IMR-90 (cell line): ENCODE measurements at regions not wholly inside any gene's neighbourhood (a gene's known extent, or its start where the extent isn't known, plus 50 kb on each side); places are given as distances from the start of the nearest gene placed in this dataset.

Experiments
- ATAC-seq: fragments of 200-7000 bp; cut with Tn5 transposase; 2 replicates; pipeline ENCODE4 v1.9.1; 2020; ENCODE audit warnings: low read depth, mild to moderate bottlenecking, moderate library complexity
- BruUV-seq: library from RNA; stranded (reverse); fragments of 400-500 nt; replicated peaks from 2 replicates; lab custom pipeline; 2021; lab: Mats Ljungman, UMichigan
- CTCF ChIA-PET: fragments of 300-600 bp; formaldehyde crosslinking; extraction: SDS; loops from one replicate; lab custom pipeline; 2021; ENCODE audit warnings: antibody characterized with exemption; lab: Yijun Ruan, JAX
- POLR2A ChIA-PET: fragments of 300-600 bp; sonication (Branson Sonifier 250); formaldehyde crosslinking; loops from one replicate; lab custom pipeline; 2022; ENCODE audit warnings: antibody characterized with exemption; ENCODE audit not compliant: unreplicated experiment; lab: Charles Lee
- DNase-seq: peaks from one replicate; pipeline ENCODE4 v3.0.0; 2013
- H2AFZ ChIP-seq: replicated peaks from 2 replicates; pipeline ENCODE3; 2013; ENCODE audit warnings: low read length, mild to moderate bottlenecking; ENCODE audit not compliant: poor library complexity
- H2AK5ac ChIP-seq: 2 replicates; pipeline ENCODE4 v1.6.1; 2013; ENCODE audit warnings: low read depth, low read length, inconsistent platforms
- H2AK9ac ChIP-seq: replicated peaks from 2 replicates; pipeline ENCODE3; 2013; ENCODE audit warnings: mild to moderate bottlenecking, low read depth, low read length, moderate library complexity; ENCODE audit not compliant: poor library complexity
- H2BK120ac ChIP-seq: 2 replicates; pipeline ENCODE4 v1.6.1; 2013; ENCODE audit warnings: low read depth, low read length, inconsistent platforms
- H2BK15ac ChIP-seq: 3 replicates; pipeline ENCODE4 v1.6.1; 2013; ENCODE audit warnings: low read depth, low read length, inconsistent platforms
- H2BK20ac ChIP-seq: 2 replicates; pipeline ENCODE4 v1.6.1; 2013; ENCODE audit warnings: low read depth, mild to moderate bottlenecking, inconsistent platforms, low read length, moderate library complexity
- H2BK5ac ChIP-seq: 2 replicates; pipeline ENCODE4 v1.6.1; 2013; ENCODE audit warnings: mild to moderate bottlenecking, low read depth, low read length, inconsistent platforms; ENCODE audit not compliant: poor library complexity, severe bottlenecking
- H3K14ac ChIP-seq: replicated peaks from 2 replicates; pipeline ENCODE4 v1.6.1; 2013; ENCODE audit warnings: low read depth, low read length, inconsistent platforms
- H3K18ac ChIP-seq: 2 replicates; pipeline ENCODE4 v1.6.1; 2013; ENCODE audit warnings: low read depth, low read length, control low read depth
- H3K23ac ChIP-seq: 2 replicates; pipeline ENCODE4 v1.6.1; 2013; ENCODE audit warnings: low read depth, low read length, inconsistent platforms
- H3K27ac ChIP-seq: 2 replicates; pipeline ENCODE4 v1.5.1; 2013; ENCODE audit warnings: mild to moderate bottlenecking, control low read depth, low read length; ENCODE audit not compliant: insufficient read depth
- H3K27me3 ChIP-seq: 2 replicates; pipeline ENCODE4 v1.6.1; 2013; ENCODE audit warnings: low read length; ENCODE audit not compliant: control insufficient read depth, insufficient read depth
- H3K36me3 ChIP-seq: 2 replicates; pipeline ENCODE4 v1.6.1; 2013; ENCODE audit warnings: low read length, mixed read lengths; ENCODE audit not compliant: control insufficient read depth, insufficient read depth
- H3K4ac ChIP-seq: 2 replicates; pipeline ENCODE4 v1.6.1; 2013; ENCODE audit warnings: low read depth, low read length, inconsistent platforms
- H3K4me1 ChIP-seq: 2 replicates; pipeline ENCODE4 v1.6.1; 2013; ENCODE audit warnings: low read length, mixed read lengths; ENCODE audit not compliant: control insufficient read depth, insufficient read depth
- H3K4me2 ChIP-seq: 2 replicates; pipeline ENCODE4 v1.6.1; 2013; ENCODE audit warnings: low read depth, mild to moderate bottlenecking, control low read depth, low read length, moderate library complexity
- H3K4me3 ChIP-seq: 2 replicates; pipeline ENCODE4 v1.5.1; 2013; ENCODE audit warnings: low read depth, mild to moderate bottlenecking, control low read depth, low read length, moderate library complexity; ENCODE audit not compliant: insufficient read depth
- H3K56ac ChIP-seq: 2 replicates; pipeline ENCODE4 v1.6.1; 2013; ENCODE audit warnings: low read length, inconsistent platforms; ENCODE audit not compliant: insufficient read depth; ENCODE audit errors: extremely low read depth
- H3K79me1 ChIP-seq, 2 experiments: 2 replicates each; pipeline ENCODE4 v1.6.1; 2013; ENCODE audit warnings: low read length in 2 of 2, inconsistent platforms in 1 of 2, low read depth in 1 of 2
- H3K9ac ChIP-seq: 2 replicates; pipeline ENCODE4 v1.6.1; 2013; ENCODE audit warnings: low read depth, low read length, control low read depth
- H3K9me1 ChIP-seq: 2 replicates; pipeline ENCODE4 v1.6.1; 2013; ENCODE audit warnings: low read length, inconsistent platforms; ENCODE audit not compliant: insufficient read depth
- H3K9me3 ChIP-seq: 2 replicates; pipeline ENCODE4 v1.6.1; 2013; ENCODE audit warnings: low read length; ENCODE audit not compliant: control insufficient read depth, insufficient read depth
- H4K20me1 ChIP-seq: 2 replicates; pipeline ENCODE4 v1.6.1; 2013; ENCODE audit warnings: low read length, inconsistent platforms; ENCODE audit not compliant: insufficient read depth
- H4K5ac ChIP-seq: 2 replicates; pipeline ENCODE4 v1.6.1; 2013; ENCODE audit warnings: mild to moderate bottlenecking, low read depth, low read length, control low read depth
- H4K8ac ChIP-seq, 2 experiments: 2 replicates each; pipeline ENCODE4 v1.6.1; 2013; ENCODE audit warnings: low read depth in 2 of 2, low read length in 2 of 2, control low read depth in 1 of 2, inconsistent platforms in 1 of 2
- H4K91ac ChIP-seq: 2 replicates; pipeline ENCODE4 v1.6.1; 2013; ENCODE audit warnings: low read depth, low read length, inconsistent platforms; ENCODE audit not compliant: insufficient read depth
- CHD1 ChIP-seq: IDR thresholded peaks from 2 replicates; pipeline ENCODE4 v1.6.1; 2012; ENCODE audit warnings: low read depth, low read length, improper control_type of control experiment
- SMC3 ChIP-seq: fragments of 150-350 bp; IDR thresholded peaks from 2 replicates; pipeline ENCODE4 v1.6.1; 2016; ENCODE audit warnings: low read depth, mild to moderate bottlenecking, antibody characterized with exemption, low read length, moderate library complexity
- WGBS, 2 experiments: methylation state at CpG; one replicate each; pipeline versions ENCODE4 v1.1.5 to v1.1.7; 2013; ENCODE audit warnings: missing lambda C conversion rate in 2 of 2; ENCODE audit not compliant: insufficient read length in 1 of 2; ENCODE audit errors: extremely low coverage in 2 of 2; 5-methylcytosine and 5-hydroxymethylcytosine counted together
- dilution Hi-C: fragments of 300-500 bp; cut with HindIII; formaldehyde crosslinking; loops from one replicate; pipeline ENCODE4 v1.14.3; 2018; ENCODE audit warnings: low sequenced_read_pairs; ENCODE audit not compliant: unreplicated experiment
- in situ Hi-C: fragments of 300-500 bp; cut with MboI; formaldehyde crosslinking; loops from 3 replicates; pipeline ENCODE4 v1.14.3; 2019; ENCODE audit warnings: low sequenced_read_pairs, inconsistent platforms, mixed read lengths
- intact Hi-C: fragments of 100-400 bp; cut with micrococcal nuclease; formaldehyde crosslinking; loops from 2 replicates; pipeline ENCODE4 v1.10.0; 2022

DNA sequence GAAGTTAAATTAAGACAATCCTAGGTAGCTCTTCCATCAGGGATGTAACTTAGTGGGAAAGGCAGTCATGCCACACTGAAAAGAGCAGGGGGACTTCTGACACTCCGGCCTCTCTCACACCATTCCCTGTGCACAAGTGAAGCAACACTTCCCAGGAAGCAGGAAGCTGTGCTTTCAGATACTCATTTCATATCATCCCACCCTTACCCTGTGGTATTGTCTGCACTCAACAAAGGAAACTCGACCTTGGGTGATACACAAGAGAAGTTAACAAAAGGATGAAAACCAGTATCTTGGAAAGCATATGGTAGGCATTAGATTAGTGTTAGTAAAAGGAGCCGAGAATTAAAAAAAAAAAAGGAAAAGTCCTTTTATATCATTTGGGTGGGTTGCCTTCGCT is 61.3 kb upstream of the MDM1 start:
- no TSS peak for BruUV-seq
- POLR2A ChIA-PET, result no interaction called here
- H3K9ac ChIP-seq, result no peak overlapping the region
- H3K9me3 ChIP-seq, result peaks cover 7% of the 10 kb centered on the region
- no peak overlapping the region for H2AFZ ChIP-seq
- no peak for TF ChIP-seq CHD1
- TF ChIP-seq SMC3, result no peak
- no peaks in the 10 kb centered on the region for H3K4me1 ChIP-seq
- intact Hi-C loops (no loop called here), in situ Hi-C loops (no loop called here), dilution Hi-C loops (no loop called here)
- no peak overlapping the region for H3K14ac ChIP-seq
- no peak overlapping the region for H3K4ac ChIP-seq
- no peak for DNase-seq
- H3K56ac ChIP-seq, result no peak overlapping the region
- CTCF ChIA-PET, result interaction anchor here (0.5 to 0.6 kb wide), 3 partner anchors 13 to 575 kb away, joined by 3 to 5 read pairs (median 3); no protein-coding TSS in a partner anchor
- no peak overlapping the region for H3K4me2 ChIP-seq
- WGBS, 2 experiments, result 83% methylated on average over 1 of the region's 4 CpGs; no CpG with 5 or more reads in 1 of the 2 experiments
- H4K91ac ChIP-seq, result no peak overlapping the region
- H2AK5ac ChIP-seq, result no peak overlapping the region
- no peak overlapping the region for H4K5ac ChIP-seq
- H3K9me1 ChIP-seq, result no peaks in the 10 kb centered on the region
- no peak overlapping the region for H3K27ac ChIP-seq
- no peak overlapping the region for H3K4me3 ChIP-seq
- no peak overlapping the region for H2AK9ac ChIP-seq
- no peak overlapping the region for H2BK120ac ChIP-seq
- no peaks in the 10 kb centered on the region for H3K79me1 ChIP-seq
- H4K8ac ChIP-seq, result no peak overlapping the region
- H3K27me3 ChIP-seq, result peaks cover 4% of the 10 kb centered on the region; the same call in 1 of the 2 replicates
- no peak overlapping the region for H2BK5ac ChIP-seq
- no peak overlapping the region for H3K23ac ChIP-seq
- no peaks in the 10 kb centered on the region for H4K20me1 ChIP-seq
- no peak overlapping the region for H2BK15ac ChIP-seq
- H2BK20ac ChIP-seq, result no peak overlapping the region
- H3K36me3 ChIP-seq, result no peaks in the 10 kb centered on the region
- no peak for ATAC-seq
- H3K18ac ChIP-seq, result no peak overlapping the region
